Naive B cell (primary cell): ENCODE measurements at regions not wholly inside any gene's neighbourhood (a gene's known extent, or its start where the extent isn't known, plus 50 kb on each side); places are given as distances from the start of the nearest gene placed in this dataset.
"Not testable (repeated sequence)": the region's sequence is repeated elsewhere in the genome, so short reads cannot be mapped to it uniquely, and the experiment has no call there.

ENCODE experiments used
- ATAC-seq, 2 donors: fragments of 150-1000 bp; cut with Tn5 transposase; 2 replicates each; pipeline ENCODE4 v1.10.0; 2021; ENCODE audit warnings: low read depth in 2 of 2, mild to moderate bottlenecking in 2 of 2, moderate library complexity in 2 of 2
- DNase-seq: peaks from one replicate; pipeline ENCODE4 v3.0.0; 2022
- H3K27ac Mint-ChIP-seq, 6 donors: one replicate each; pipeline ENCODE4 v1.8.0; 2020 to 2022; ENCODE audit warnings: mild to moderate bottlenecking in 6 of 6, mixed read lengths in 6 of 6, moderate library complexity in 5 of 6, inconsistent platforms in 2 of 6
- H3K27me3 Mint-ChIP-seq, 3 donors: one replicate each; pipeline ENCODE4 v1.8.0; 2021 to 2022; ENCODE audit warnings: mixed read lengths in 3 of 3, mild to moderate bottlenecking in 1 of 3
- H3K36me3 Mint-ChIP-seq, 2 donors: one replicate each; pipeline ENCODE4 v1.8.0; 2020 to 2022; ENCODE audit warnings: mixed read lengths in 2 of 2, inconsistent platforms in 1 of 2, mild to moderate bottlenecking in 1 of 2
- H3K4me1 Mint-ChIP-seq, 3 donors: one replicate each; pipeline ENCODE4 v1.8.0; 2020 to 2022; ENCODE audit warnings: mixed read lengths in 3 of 3, inconsistent platforms in 1 of 3, mild to moderate bottlenecking in 1 of 3, moderate library complexity in 1 of 3
- H3K4me3 Mint-ChIP-seq, 8 donors: one replicate each; pipeline ENCODE4 v1.8.0; 2020 to 2022; ENCODE audit warnings: mild to moderate bottlenecking in 8 of 8, mixed read lengths in 8 of 8, moderate library complexity in 8 of 8, inconsistent platforms in 2 of 8
- H3K9me3 Mint-ChIP-seq, 7 donors: one replicate each; pipeline ENCODE4 v1.8.0; 2020 to 2022; ENCODE audit warnings: mixed read lengths in 7 of 7, mild to moderate bottlenecking in 5 of 7, inconsistent platforms in 2 of 7, moderate library complexity in 1 of 7

DNA sequence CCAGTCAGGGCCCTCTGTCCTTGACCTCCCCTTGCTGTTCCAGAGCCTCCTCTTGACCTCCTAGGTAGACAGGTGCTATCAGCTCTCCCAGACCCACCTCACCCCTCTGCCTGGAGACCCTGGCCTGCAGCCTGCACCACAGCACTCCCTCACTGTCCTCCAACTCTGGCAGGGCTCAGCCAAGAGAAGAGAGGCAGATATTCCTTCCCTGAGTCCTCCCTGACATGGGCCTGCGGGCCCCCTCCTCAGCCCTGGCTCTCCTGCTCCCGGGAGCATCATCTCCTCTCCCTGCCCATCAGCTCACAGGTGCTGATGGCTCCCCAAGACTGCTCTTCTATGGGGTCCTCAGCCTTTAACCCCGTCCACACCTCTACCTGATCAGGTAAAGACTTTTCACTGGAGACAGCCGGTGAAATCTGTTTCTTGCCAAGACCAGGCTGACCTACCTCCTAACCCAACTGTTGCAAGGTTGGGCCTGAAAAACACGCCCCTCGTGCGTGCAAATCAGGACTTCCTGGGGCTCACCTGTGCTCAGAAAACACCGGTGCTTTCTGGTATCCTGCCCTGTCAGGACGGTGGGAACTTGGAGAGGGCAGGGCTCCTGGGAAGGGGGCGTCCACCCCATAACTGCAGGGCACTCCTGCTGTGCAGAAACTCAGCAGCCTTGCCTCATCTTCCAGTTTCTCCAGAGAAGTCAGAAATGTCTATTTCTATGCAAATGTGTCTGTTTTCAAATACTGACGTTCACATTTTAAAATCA lies 160.7 kb downstream of the SHANK2 start:
- H3K4me1 Mint-ChIP-seq: no peaks in the 10 kb centered on the region

DNA sequence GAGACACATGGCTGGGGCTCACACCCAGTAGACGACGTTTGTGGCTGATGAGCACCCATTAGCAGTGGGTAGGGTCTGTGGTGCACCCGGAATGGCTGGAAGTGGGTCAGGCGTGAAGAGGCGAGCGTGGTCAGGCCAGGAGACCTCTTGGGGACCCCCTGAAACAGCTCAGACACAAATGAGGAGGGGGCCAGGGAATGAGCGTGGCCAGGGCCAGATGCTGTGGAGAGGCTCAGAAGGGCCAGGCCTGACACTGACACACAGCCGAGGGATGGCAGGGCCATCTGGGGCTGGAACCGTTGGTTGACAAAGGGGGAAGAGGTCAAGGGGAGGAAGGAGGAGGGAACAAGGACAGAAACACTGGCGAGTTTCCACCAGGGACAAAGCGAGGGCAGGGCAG lies 162.8 kb downstream of the SHANK2 start:
- Mint-ChIP-seq H3K9me3 (no peaks in the 10 kb centered on the region), H3K4me3 (no peak overlapping the region)
- no peak for ATAC-seq

More for the DNA sequence above, 160.7 kb downstream of the SHANK2 start:
- no peak for ATAC-seq
- DNase-seq: no peak
- Mint-ChIP-seq H3K9me3 (no peaks in the 10 kb centered on the region), H3K4me3 (no peak overlapping the region), H3K27me3 (peaks cover 5 to 23% (median 9%) of the 10 kb centered on the region in 3 donors), H3K27ac (peak overlapping the region in 1 of 6 donors; percentile 84), H3K36me3 (no peaks in the 10 kb centered on the region)

DNA sequence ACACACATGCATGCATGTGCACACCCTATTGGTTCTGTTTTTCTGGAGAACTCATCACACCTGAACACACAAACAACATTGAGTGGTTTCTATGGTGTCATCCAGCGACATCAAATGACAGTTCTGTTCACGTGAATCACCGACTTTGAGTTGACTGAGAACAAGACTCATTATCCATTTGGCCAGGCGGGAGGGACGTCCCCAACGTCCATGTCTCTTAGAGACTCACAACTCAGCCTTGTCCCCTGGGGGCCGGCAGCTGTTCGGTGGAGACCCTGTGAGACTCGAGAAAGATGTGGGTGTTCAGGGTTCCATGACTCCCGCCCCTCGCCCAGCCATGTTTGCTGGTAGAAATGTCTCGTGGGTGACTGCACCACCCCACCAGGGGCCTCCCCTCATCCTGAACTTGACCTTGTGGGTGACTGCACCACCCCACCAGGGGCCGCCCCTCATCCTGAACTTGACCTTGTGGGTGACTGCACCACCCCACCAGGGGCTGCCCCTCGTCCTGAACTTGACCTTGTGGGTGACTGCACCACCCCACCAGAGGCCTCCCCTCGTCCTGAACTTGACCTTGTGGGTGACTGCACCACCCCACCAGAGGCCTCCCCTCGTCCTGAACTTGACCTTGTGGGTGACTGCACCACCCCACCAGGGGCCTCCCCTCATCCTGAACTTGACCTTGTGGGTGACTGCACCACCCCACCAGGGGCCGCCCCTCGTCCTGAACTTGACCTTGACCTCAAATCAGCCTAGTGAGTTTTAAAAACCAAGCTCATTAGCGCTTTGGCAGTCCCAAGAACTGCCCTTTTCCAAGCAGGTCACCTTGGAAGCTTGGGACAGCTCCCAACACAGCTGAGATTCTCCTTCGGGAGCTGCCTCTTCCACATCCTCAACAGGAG lies 163.8 kb downstream of the SHANK2 start:
- not testable (repeated sequence) for H3K4me1 Mint-ChIP-seq, H3K9me3 Mint-ChIP-seq, DNase-seq, H3K36me3 Mint-ChIP-seq, H3K27ac Mint-ChIP-seq
- Mint-ChIP-seq H3K27me3 (peaks cover 0 to 13% (median 9%) of the 10 kb centered on the region in 3 donors), H3K4me3 (peak overlapping the region in 1 of 8 donors; percentile 12)
- peak in 1 of 2 donors; percentile 28 for ATAC-seq

More for the DNA sequence above, 162.8 kb downstream of the SHANK2 start:
- Mint-ChIP-seq H3K27me3 (peaks cover 0 to 16% (median 9%) of the 10 kb centered on the region in 3 donors), H3K36me3 (no peaks in the 10 kb centered on the region), H3K27ac (peak overlapping the region in 1 of 6 donors; percentile 9), H3K4me1 (no peaks in the 10 kb centered on the region)
- no peak for DNase-seq

DNA sequence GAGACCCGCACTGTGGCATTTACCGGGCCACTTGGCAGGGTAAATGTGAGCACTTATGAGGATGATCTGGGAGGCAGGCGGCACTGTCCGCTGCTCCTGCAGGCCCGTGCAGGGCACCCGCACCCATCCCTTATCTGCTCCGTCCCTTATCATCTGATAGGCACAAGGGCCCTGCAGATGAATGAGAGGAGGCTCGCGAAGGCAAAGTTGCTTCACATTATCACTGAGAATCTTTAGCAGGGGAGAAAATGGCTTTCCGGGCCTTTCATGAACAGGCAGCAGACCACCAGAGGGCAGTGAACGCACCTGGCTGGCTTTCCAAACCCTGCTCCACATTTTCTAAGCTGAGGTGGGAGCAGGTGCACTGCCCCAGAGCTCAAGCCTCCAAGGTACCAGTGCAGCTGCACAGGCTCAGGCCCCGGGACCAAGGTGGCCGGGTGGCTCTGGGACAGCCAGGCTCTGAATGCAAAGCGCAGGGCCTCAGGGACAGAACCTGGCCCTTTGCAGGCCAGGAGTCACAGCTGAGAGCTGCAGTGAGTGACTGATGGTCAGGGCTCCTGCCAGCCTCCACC lies 165.6 kb downstream of the SHANK2 start:
- Mint-ChIP-seq H3K4me3 (no peak overlapping the region), H3K36me3 (no peaks in the 10 kb centered on the region)
- DNase-seq: no peak

DNA sequence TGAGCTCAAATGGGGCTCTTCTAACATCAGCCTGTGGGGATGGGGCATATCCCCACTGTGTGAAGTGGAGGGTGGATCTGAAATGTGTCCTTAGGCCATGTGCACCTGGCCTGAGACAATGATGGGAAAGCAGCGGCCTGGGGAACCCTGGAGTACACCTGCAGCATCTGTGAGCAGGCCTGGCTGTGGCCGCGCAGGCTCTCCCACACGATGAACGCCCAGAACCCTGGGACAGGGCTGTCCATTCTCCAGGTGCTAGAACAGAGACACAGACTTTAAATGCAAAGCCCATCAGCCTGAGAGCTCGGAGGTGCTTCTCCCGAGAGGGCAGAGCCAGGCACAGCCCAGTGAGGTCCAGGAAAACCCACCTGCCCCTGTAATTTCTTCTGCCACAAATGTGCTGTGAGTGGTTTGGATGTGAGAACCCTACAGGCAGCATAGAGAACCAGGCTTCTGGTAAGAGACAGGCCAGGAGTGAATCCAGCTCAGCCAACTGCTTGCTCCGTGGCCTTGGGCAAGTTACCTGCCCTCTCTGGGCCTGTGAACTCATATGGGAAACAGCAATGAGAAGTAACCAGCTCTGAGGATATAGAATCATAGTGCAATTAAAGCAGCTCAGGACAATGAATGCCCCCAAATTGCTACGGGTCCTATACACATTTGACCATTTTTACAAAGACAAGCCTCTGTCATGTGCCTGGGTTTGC lies 167.9 kb downstream of the SHANK2 start:
- H3K36me3 Mint-ChIP-seq: no peaks in the 10 kb centered on the region
- H3K4me3 Mint-ChIP-seq: no peak overlapping the region
- peaks cover 0 to 4% (median 0%) of the 10 kb centered on the region in 3 donors for H3K4me1 Mint-ChIP-seq
- H3K27me3 Mint-ChIP-seq: peaks cover 8 to 13% (median 10%) of the 10 kb centered on the region in 3 donors
- no peak for DNase-seq
- H3K9me3 Mint-ChIP-seq: no peaks in the 10 kb centered on the region
- ATAC-seq: no peak
- no peak overlapping the region for H3K27ac Mint-ChIP-seq

More for the DNA sequence above, 165.6 kb downstream of the SHANK2 start:
- H3K27me3 Mint-ChIP-seq: peaks cover 4 to 9% (median 5%) of the 10 kb centered on the region in 3 donors
- H3K9me3 Mint-ChIP-seq: no peaks in the 10 kb centered on the region
- ATAC-seq: no peak
- no peak overlapping the region for H3K27ac Mint-ChIP-seq
- no peaks in the 10 kb centered on the region for H3K4me1 Mint-ChIP-seq

DNA sequence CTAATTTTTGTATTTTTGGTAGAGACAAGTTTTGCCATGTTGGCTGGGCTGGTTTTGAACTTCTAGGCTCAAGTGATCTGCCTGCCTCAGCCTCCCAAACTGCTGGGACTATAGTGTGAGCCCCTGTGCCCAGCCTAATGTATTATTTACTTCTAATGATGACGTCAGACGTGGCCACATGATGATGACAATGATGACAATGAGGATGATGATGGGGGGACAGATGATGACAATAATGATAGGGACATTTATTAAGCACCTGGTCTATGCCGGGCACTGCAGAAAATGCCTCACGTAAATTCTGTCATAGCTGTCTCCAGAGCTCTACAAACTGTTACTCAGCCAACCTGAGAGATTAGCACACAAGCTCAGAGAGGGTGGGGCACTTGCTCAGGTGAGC lies 169.3 kb downstream of the SHANK2 start:
- H3K4me1 Mint-ChIP-seq: peaks cover 0 to 4% (median 0%) of the 10 kb centered on the region in 3 donors
- ATAC-seq (no peak), DNase-seq (no peak)
- no peak overlapping the region for H3K4me3 Mint-ChIP-seq
- H3K36me3 Mint-ChIP-seq: no peaks in the 10 kb centered on the region
- H3K27ac Mint-ChIP-seq: no peak overlapping the region
- peaks cover 7 to 13% (median 8%) of the 10 kb centered on the region in 3 donors for H3K27me3 Mint-ChIP-seq
- peaks cover 0 to 3% (median 0%) of the 10 kb centered on the region in 7 donors for H3K9me3 Mint-ChIP-seq

DNA sequence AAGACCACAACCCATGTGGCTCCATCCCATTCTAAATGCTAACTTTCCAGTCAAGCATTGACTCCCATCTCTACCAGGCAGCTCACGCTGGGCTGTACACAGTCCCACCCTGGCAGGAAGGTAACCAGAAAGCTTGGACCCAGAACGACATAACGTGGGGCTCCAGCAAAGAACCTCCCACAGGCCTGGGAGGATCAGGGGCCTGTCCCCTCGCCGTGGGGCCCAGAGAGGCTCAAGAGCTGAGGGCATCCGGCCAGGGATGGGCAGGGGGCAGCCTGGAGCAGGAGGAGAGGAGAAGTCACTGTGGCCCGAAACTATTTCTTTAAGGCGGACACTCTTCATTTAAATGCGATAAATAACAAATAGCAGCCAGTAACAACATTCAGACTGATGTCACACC lies 169.9 kb downstream of the SHANK2 start:
- Mint-ChIP-seq H3K36me3 (no peaks in the 10 kb centered on the region), H3K27me3 (peaks cover 8 to 13% (median 9%) of the 10 kb centered on the region in 3 donors), H3K27ac (no peak overlapping the region), H3K4me1 (peaks cover 0 to 4% (median 0%) of the 10 kb centered on the region in 3 donors), H3K4me3 (no peak overlapping the region), H3K9me3 (peaks cover 0 to 10% (median 0%) of the 10 kb centered on the region in 7 donors)
- DNase-seq: no peak
- no peak for ATAC-seq

DNA sequence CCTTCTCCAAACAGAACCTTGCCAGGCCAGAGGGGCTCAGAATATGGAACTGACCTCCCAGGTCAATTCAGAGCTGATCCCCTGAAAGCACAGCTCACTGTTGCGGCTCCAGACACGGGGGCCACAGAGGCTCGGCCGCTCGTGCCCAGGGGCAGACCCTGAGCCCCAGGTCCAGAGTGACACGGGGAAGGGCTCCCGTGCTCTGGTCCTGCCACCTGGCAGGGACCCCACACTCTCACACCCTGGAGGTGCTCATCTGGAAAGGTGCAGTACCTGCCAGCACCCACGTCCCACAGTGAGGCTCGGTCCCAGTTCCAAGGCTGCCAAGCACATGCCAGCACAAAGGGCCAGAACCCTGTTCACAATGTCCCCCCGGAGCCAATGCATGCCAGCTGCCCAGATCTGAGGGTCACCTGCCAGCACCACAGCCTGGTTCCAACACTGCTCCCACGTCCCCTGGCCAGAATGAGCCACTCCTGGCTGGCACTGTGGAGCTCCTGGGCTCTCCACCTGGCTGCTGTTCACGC lies 170.6 kb downstream of the SHANK2 start:
- Mint-ChIP-seq H3K27ac (no peak overlapping the region), H3K27me3 (peaks cover 10 to 17% (median 16%) of the 10 kb centered on the region in 3 donors), H3K4me3 (no peak overlapping the region), H3K4me1 (peaks cover 0 to 4% (median 0%) of the 10 kb centered on the region in 3 donors), H3K9me3 (peaks cover 0 to 17% (median 0%) of the 10 kb centered on the region in 7 donors), H3K36me3 (no peaks in the 10 kb centered on the region)
- DNase-seq: no peak
- ATAC-seq: no peak

DNA sequence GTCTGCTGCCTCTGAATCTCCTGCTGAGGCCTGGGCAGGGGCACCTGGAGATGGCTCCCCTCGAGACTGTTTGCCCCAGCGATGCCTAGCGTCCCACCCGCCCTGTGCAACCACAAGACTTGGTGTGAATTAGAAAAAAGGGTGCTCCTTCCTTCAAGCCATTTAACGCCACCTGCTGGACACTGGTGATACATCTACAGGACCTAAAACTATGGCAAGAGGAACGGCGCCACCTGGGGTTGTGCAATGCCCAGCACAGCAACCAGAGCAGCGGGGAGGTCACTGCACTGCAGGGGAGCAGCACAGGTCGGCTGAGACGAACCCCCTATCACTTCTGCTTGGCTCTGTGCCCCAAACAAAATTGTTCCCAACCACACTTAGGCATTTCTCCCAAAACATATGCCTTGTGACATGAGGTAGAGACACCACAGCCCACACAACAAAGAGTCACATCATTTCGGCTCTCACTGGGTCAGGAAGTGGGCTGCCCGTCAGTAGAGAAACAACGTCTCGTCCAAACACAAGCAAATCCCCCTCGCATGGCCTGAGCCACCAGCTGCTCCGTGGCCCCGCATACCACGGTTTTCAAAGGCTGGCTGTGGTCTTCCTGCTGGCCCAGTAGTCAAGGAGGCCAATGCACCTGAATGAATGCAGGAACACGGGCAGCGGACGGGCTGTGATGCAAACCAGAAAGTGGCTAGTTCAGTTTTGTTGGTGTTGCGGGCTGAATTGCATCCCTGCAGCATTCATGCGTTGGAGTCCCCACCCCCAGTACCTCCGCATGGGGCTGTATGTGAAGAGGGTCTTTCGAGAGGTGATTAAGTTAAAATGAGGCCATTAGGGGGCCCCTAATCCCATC lies 171.9 kb downstream of the SHANK2 start:
- H3K4me3 Mint-ChIP-seq: no peak overlapping the region
- H3K36me3 Mint-ChIP-seq: no peaks in the 10 kb centered on the region
- ATAC-seq (no peak), DNase-seq (no peak)
- H3K9me3 Mint-ChIP-seq: peaks cover 0 to 18% (median 0%) of the 10 kb centered on the region in 7 donors
- H3K4me1 Mint-ChIP-seq: peaks cover 0 to 4% (median 0%) of the 10 kb centered on the region in 3 donors
- H3K27ac Mint-ChIP-seq: no peak overlapping the region
- H3K27me3 Mint-ChIP-seq: peaks cover 17 to 25% (median 21%) of the 10 kb centered on the region in 3 donors

DNA sequence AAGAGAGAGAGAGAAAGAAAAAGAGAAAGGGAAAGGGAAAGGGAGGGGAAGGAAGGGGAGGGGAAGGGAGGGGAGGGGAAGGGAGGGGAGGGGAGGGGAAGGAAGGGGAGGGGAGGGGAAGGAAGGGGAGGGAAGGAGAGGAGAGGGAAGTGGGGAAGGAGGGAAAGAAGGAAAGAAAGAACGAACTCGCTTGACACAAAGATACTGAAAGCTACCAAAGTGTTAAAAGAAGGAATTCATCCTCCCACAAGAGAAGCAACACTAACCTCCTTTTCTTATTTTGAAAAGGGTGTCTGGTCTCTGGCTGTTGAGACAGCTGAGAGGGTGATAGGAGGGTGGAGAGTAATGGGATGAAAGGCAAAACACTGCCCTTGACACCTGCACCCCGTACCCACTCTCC lies 172.6 kb downstream of the SHANK2 start:
- no peak overlapping the region for H3K4me3 Mint-ChIP-seq

DNA sequence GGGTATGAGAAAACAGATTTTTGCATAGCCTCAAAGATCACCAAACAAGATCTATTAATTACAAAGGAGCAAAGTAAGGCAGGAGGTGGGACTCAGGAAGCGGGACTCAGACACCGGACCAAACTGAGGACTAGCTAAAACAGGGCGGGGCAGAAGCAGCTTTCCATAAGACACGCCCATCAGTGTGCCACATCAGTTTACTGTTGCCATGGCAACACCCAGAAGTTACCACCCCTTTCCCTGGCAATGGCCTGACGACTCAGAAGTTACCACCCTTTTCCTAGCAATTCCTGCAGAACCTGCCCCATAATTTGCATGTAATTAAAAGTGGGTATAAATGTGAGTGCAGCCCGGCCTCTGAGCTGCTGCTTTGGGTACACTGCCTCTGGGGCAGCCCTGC lies 173.9 kb downstream of the SHANK2 start:
- no peak for ATAC-seq
- peaks cover 0 to 4% (median 0%) of the 10 kb centered on the region in 3 donors for H3K4me1 Mint-ChIP-seq
- H3K27ac Mint-ChIP-seq: no peak overlapping the region
- H3K4me3 Mint-ChIP-seq: no peak overlapping the region
- DNase-seq: no peak
- H3K27me3 Mint-ChIP-seq: peaks cover 17 to 25% (median 21%) of the 10 kb centered on the region in 3 donors
- H3K9me3 Mint-ChIP-seq: peaks cover 0 to 18% (median 0%) of the 10 kb centered on the region in 7 donors
- no peaks in the 10 kb centered on the region for H3K36me3 Mint-ChIP-seq

More for the DNA sequence above, 172.6 kb downstream of the SHANK2 start:
- DNase-seq (no peak), ATAC-seq (no peak)
- Mint-ChIP-seq H3K27me3 (peaks cover 17 to 25% (median 21%) of the 10 kb centered on the region in 3 donors), H3K4me1 (peaks cover 0 to 4% (median 0%) of the 10 kb centered on the region in 3 donors), H3K36me3 (no peaks in the 10 kb centered on the region), H3K9me3 (peaks cover 0 to 18% (median 0%) of the 10 kb centered on the region in 7 donors), H3K27ac (no peak overlapping the region)
